DLD1 (cell line): ENCODE measurements at regions not wholly inside any gene's neighbourhood (a gene's known extent, or its start where the extent isn't known, plus 50 kb on each side); places are given as distances from the start of the nearest gene placed in this dataset.

Experiments
- in situ Hi-C: cut with HindIII; loops from 2 replicates; pipeline ENCODE4 v1.10.0; 2017; ENCODE audit warnings: low sequenced_read_pairs

- in situ Hi-C loops = no loop called here
Observed at GRCh38 chr3:153066983-153067382, 95.0 kb upstream of the RAP2B start.

GRCh38 chr3:153069598-153070510, 92.2 kb upstream of the RAP2B start:
- in situ Hi-C loops = no loop called here

GRCh38 chr3:153070511-153070868, 91.5 kb upstream of the RAP2B start:
- in situ Hi-C loops = no loop called here

- in situ Hi-C loops = no loop called here
Observed at GRCh38 chr3:153072382-153072781, 89.6 kb upstream of the RAP2B start.

- in situ Hi-C loops = no loop called here
Observed at GRCh38 chr3:153072856-153073255, 89.2 kb upstream of the RAP2B start.

GRCh38 chr3:153073636-153074035, 88.4 kb upstream of the RAP2B start:
- in situ Hi-C loops = no loop called here

GRCh38 chr3:153078826-153079225, 83.2 kb upstream of the RAP2B start:
- in situ Hi-C loops = no loop called here

GRCh38 chr3:153079386-153079785, 82.6 kb upstream of the RAP2B start:
- in situ Hi-C loops = no loop called here

GRCh38 chr3:153080778-153081240, 81.2 kb upstream of the RAP2B start:
- in situ Hi-C loops = no loop called here

- in situ Hi-C loops = no loop called here
Observed at GRCh38 chr3:153084431-153084830, 77.6 kb upstream of the RAP2B start.

- in situ Hi-C loops = no loop called here
Observed at GRCh38 chr3:153087595-153088566, 74.1 kb upstream of the RAP2B start.

- in situ Hi-C loops = no loop called here
Observed at GRCh38 chr3:153089620-153090019, 72.4 kb upstream of the RAP2B start.

- in situ Hi-C loops = no loop called here
Observed at GRCh38 chr3:153090973-153091372, 71.1 kb upstream of the RAP2B start.

GRCh38 chr3:153093629-153094028, 68.4 kb upstream of the RAP2B start:
- in situ Hi-C loops = no loop called here

- in situ Hi-C loops = no loop called here
Observed at GRCh38 chr3:153094386-153094785, 67.6 kb upstream of the RAP2B start.

GRCh38 chr3:153095441-153095840, 66.6 kb upstream of the RAP2B start:
- in situ Hi-C loops = no loop called here

- in situ Hi-C loops = no loop called here
Observed at GRCh38 chr3:153096731-153097131, 65.3 kb upstream of the RAP2B start.

GRCh38 chr3:153097213-153097612, 64.8 kb upstream of the RAP2B start:
- in situ Hi-C loops = no loop called here

GRCh38 chr3:153099131-153099530, 62.9 kb upstream of the RAP2B start:
- in situ Hi-C loops = no loop called here

- in situ Hi-C loops = no loop called here
Observed at GRCh38 chr3:153103406-153103945, 58.5 kb upstream of the RAP2B start.

- in situ Hi-C loops = no loop called here
Observed at GRCh38 chr3:153110041-153110440, 52.0 kb upstream of the RAP2B start.
